Trophoblast cell (in vitro differentiated cells and primary cell): ENCODE measurements at regions not wholly inside any gene's neighbourhood (a gene's known extent, or its start where the extent isn't known, plus 50 kb on each side); places are given as distances from the start of the nearest gene placed in this dataset.

ENCODE experiments used
- DNase-seq, 2 donors: peaks; one replicate each; pipeline ENCODE4 v3.0.0-alpha.2; 2016
- H2AFZ ChIP-seq: 2 replicates; pipeline ENCODE4 v1.6.1; 2013; ENCODE audit warnings: low read length, moderate library complexity, mild to moderate bottlenecking; ENCODE audit not compliant: insufficient read depth, poor library complexity
- H2AK5ac ChIP-seq: 2 replicates; pipeline ENCODE4 v1.6.1; 2013; ENCODE audit warnings: mild to moderate bottlenecking, low read length
- H2BK120ac ChIP-seq: 2 replicates; pipeline ENCODE4 v1.6.1; 2013; ENCODE audit warnings: low read length, mild to moderate bottlenecking, moderate library complexity; ENCODE audit not compliant: insufficient read depth, poor library complexity
- H2BK12ac ChIP-seq: 2 replicates; pipeline ENCODE4 v1.6.1; 2013; ENCODE audit warnings: mild to moderate bottlenecking, low read length, moderate library complexity
- H2BK5ac ChIP-seq: 2 replicates; pipeline ENCODE4 v1.6.1; 2013; ENCODE audit warnings: low read length, low read depth, moderate library complexity, mild to moderate bottlenecking; ENCODE audit not compliant: poor library complexity
- H3K14ac ChIP-seq: 2 replicates; pipeline ENCODE4 v1.6.1; 2013; ENCODE audit warnings: mild to moderate bottlenecking, low read length
- H3K18ac ChIP-seq: 2 replicates; pipeline ENCODE4 v1.6.1; 2013; ENCODE audit warnings: mild to moderate bottlenecking, low read length
- H3K23ac ChIP-seq: 2 replicates; pipeline ENCODE4 v1.6.1; 2013; ENCODE audit warnings: low read length
- H3K27ac ChIP-seq: 2 replicates; pipeline ENCODE4 v1.5.1; 2013; ENCODE audit warnings: low read depth, mild to moderate bottlenecking, inconsistent platforms, low read length, moderate library complexity
- H3K27me3 ChIP-seq: 2 replicates; pipeline ENCODE4 v1.6.1; 2013; ENCODE audit warnings: inconsistent platforms, mild to moderate bottlenecking, low read length, moderate library complexity; ENCODE audit not compliant: insufficient read depth
- H3K36me3 ChIP-seq, 2 experiments: 1 replicate in 1 of 2; 2 replicates in 1 of 2; pipeline ENCODE4 v1.6.1; 2013; ENCODE audit warnings: low read length in 2 of 2, mild to moderate bottlenecking in 2 of 2, moderate library complexity in 1 of 2; ENCODE audit not compliant: insufficient read depth in 2 of 2, control insufficient read depth in 1 of 2
- H3K4ac ChIP-seq: 2 replicates; pipeline ENCODE4 v1.6.1; 2013; ENCODE audit warnings: low read depth, mild to moderate bottlenecking, low read length, moderate library complexity
- H3K4me1 ChIP-seq, 2 experiments: 1 replicate in 1 of 2; 2 replicates in 1 of 2; pipeline ENCODE4 v1.6.1; 2013; ENCODE audit warnings: low read length in 2 of 2, mild to moderate bottlenecking in 2 of 2, moderate library complexity in 1 of 2; ENCODE audit not compliant: insufficient read depth in 2 of 2, control insufficient read depth in 1 of 2
- H3K4me2 ChIP-seq: 2 replicates; pipeline ENCODE4 v1.6.1; 2013; ENCODE audit warnings: inconsistent platforms, mild to moderate bottlenecking, low read length, moderate library complexity
- H3K4me3 ChIP-seq: 2 replicates; pipeline ENCODE4 v1.5.1; 2013; ENCODE audit warnings: mild to moderate bottlenecking, low read depth, low read length, inconsistent platforms
- H3K79me1 ChIP-seq: one replicate; pipeline ENCODE4 v1.6.1; 2013; ENCODE audit warnings: low read length
- H3K79me2 ChIP-seq: 2 replicates; pipeline ENCODE4 v1.6.1; 2013; ENCODE audit warnings: low read length, mild to moderate bottlenecking; ENCODE audit not compliant: control insufficient read depth, insufficient read depth, poor library complexity
- H3K9ac ChIP-seq: 2 replicates; pipeline ENCODE4 v1.6.1; 2013; ENCODE audit warnings: mild to moderate bottlenecking, low read length
- H3K9me3 ChIP-seq: 2 replicates; pipeline ENCODE4 v1.6.1; 2013; ENCODE audit warnings: low read depth, mild to moderate bottlenecking, control low read depth, inconsistent platforms, low read length; ENCODE audit not compliant: insufficient read depth
- H4K12ac ChIP-seq: 2 replicates; pipeline ENCODE4 v1.6.1; 2013; ENCODE audit warnings: low read depth, mild to moderate bottlenecking, low read length, moderate library complexity
- H4K8ac ChIP-seq: 2 replicates; pipeline ENCODE4 v1.6.1; 2013; ENCODE audit warnings: low read depth, mild to moderate bottlenecking, low read length, moderate library complexity
- H4K91ac ChIP-seq: one replicate; pipeline ENCODE4 v1.6.1; 2013; ENCODE audit warnings: low read depth, mild to moderate bottlenecking, low read length, moderate library complexity
- WGBS: extraction: QIAGEN DNeasy Blood & Tissue Kit; methylation state at CpG from one replicate; pipeline ENCODE4 v1.1.7; 2013; ENCODE audit warnings: missing lambda C conversion rate; ENCODE audit not compliant: insufficient read length, insufficient coverage; ENCODE audit errors: extremely low coverage; 5-methylcytosine and 5-hydroxymethylcytosine counted together

DNA sequence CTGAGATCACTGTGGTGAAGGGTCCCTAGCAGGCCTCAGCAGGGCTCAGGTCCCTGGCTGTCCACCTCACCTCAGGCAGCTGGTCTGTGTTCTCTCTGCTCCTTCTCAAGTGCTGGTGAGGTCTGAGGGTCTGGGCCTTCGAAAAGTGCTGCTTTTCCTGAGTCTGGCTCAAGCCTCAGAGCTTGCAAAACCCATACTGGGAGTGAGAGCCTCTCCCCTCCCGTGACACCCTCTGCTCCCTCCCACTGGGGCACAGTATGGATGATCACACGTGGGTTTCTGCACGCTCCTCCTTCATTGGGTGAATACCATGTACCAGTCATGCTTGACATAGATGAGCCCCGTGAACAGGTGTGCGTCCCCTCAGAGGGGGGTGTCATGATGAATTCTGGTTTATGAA is 73.3 kb upstream of the WASF3 start:
- WGBS: no CpG with 5 or more reads among the region's 6 CpGs
- Histone ChIP-seq H2BK5ac (no peak overlapping the region), H3K27me3 (no peaks in the 10 kb centered on the region), H4K91ac (no peak overlapping the region), H3K9me3 (no peaks in the 10 kb centered on the region), H2BK12ac (no peak overlapping the region), H3K36me3 (no peaks in the 10 kb centered on the region), H3K4me1 (peaks cover 4 to 6% of the 10 kb centered on the region in 2 experiments), H3K4me3 (no peak overlapping the region), H3K18ac (no peak overlapping the region), H4K8ac (no peak overlapping the region), H3K14ac (peak overlapping the region; percentile 32), H2BK120ac (no peak overlapping the region), H3K4me2 (no peak overlapping the region), H2AK5ac (no peak overlapping the region), H3K23ac (no peak overlapping the region), H3K79me2 (no peaks in the 10 kb centered on the region), H3K79me1 (peaks cover 4% of the 10 kb centered on the region), H2AFZ (no peak overlapping the region), H3K27ac (no peak overlapping the region), H3K9ac (no peak overlapping the region), H3K4ac (no peak overlapping the region), H4K12ac (no peak overlapping the region)
- no peak for DNase-seq

DNA sequence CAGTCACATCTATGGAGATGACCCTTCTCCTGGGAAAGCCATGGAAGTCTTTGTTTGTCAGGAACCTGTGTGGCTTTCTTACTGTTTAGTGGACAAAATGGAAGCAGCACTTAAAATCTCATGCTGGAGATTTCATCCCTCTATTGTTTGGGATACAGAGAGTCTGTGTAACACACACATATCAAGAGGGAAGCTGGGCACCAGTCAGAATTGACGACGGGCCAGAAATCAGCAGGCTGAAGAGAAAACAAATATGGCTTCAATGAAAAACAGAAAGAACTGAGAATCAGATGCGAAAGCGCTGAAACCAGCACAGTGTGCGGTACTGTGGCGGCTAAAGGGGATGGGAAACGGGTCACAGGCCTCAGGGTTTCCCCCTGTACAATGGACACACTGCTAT is 72.2 kb upstream of the WASF3 start:
- no peak overlapping the region for H3K4me2 ChIP-seq
- H2BK12ac ChIP-seq: no peak overlapping the region
- H3K23ac ChIP-seq: no peak overlapping the region
- peaks cover 2% of the 10 kb centered on the region in 2 experiments for H3K4me1 ChIP-seq
- no peak overlapping the region for H2BK120ac ChIP-seq
- no peak overlapping the region for H3K4me3 ChIP-seq
- no peaks in the 10 kb centered on the region for H3K27me3 ChIP-seq
- no peak overlapping the region for H3K14ac ChIP-seq
- H3K9ac ChIP-seq: no peak overlapping the region
- H3K79me2 ChIP-seq: no peaks in the 10 kb centered on the region
- no peaks in the 10 kb centered on the region for H3K36me3 ChIP-seq
- no peak overlapping the region for H4K8ac ChIP-seq
- no peak overlapping the region for H3K27ac ChIP-seq
- peaks cover 2% of the 10 kb centered on the region for H3K79me1 ChIP-seq
- no peak overlapping the region for H2AK5ac ChIP-seq
- H3K18ac ChIP-seq: no peak overlapping the region
- WGBS: no CpG with 5 or more reads among the region's 7 CpGs
- H4K12ac ChIP-seq: no peak overlapping the region
- H2AFZ ChIP-seq: no peak overlapping the region
- H3K4ac ChIP-seq: no peak overlapping the region
- H4K91ac ChIP-seq: no peak overlapping the region
- H3K9me3 ChIP-seq: no peaks in the 10 kb centered on the region
- H2BK5ac ChIP-seq: no peak overlapping the region
- DNase-seq: no peak

DNA sequence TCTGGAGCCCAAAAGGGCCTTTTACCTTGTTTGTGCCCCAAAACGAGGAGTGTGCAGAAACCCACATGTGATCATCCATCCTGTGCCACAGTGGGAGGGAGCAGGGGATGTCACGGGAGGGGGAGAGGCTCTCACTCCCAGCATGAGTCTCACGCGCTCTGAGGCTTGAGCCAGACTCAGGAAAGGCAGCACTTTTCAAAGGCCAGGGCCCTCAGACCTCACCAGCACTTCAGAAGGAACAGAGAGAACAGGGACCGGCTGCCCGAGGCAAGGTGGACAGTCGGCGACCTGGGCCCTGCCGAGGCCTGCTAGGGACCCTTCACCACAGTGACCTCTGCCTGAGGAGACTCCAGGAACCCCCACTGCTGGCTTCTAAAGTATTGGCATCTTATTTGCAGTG is 71.7 kb upstream of the WASF3 start:
- WGBS: no CpG with 5 or more reads among the region's 9 CpGs
- no peaks in the 10 kb centered on the region for H3K79me2 ChIP-seq

DNA sequence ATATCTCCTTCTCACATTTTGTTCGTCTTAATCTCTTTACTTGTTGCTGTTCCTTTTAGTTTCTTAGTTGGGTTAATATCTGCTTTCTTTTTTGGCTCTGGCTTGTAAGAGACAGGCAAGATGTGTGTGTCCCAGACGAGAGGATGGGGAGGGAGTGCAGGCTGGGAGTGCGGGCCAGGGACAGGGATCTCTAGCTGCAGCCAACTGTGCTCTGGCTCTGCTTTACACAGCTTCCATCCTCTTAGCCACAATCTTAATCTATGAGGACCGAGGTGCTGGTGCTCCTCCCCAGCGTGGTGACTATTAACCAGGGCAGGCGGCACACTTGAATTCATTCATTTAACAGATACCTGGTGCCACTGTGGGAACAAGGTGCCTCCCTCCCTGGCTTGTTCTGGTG is 70.9 kb upstream of the WASF3 start:
- Histone ChIP-seq H3K4me2 (no peak overlapping the region), H3K79me2 (no peaks in the 10 kb centered on the region), H4K91ac (no peak overlapping the region), H4K12ac (no peak overlapping the region), H2AFZ (no peak overlapping the region), H3K4ac (no peak overlapping the region), H2BK120ac (no peak overlapping the region), H2AK5ac (no peak overlapping the region), H3K27ac (no peak overlapping the region), H3K4me3 (no peak overlapping the region), H3K18ac (no peak overlapping the region), H3K23ac (no peak overlapping the region), H2BK12ac (no peak overlapping the region), H4K8ac (no peak overlapping the region), H2BK5ac (no peak overlapping the region), H3K79me1 (no peaks in the 10 kb centered on the region), H3K27me3 (no peaks in the 10 kb centered on the region), H3K14ac (no peak overlapping the region), H3K4me1 (no peaks in the 10 kb centered on the region), H3K36me3 (no peaks in the 10 kb centered on the region), H3K9me3 (no peaks in the 10 kb centered on the region), H3K9ac (no peak overlapping the region)
- 100% methylated on average over 1 of the region's 6 CpGs for WGBS
- DNase-seq: no peak

More for the DNA sequence above, 71.7 kb upstream of the WASF3 start:
- no peak overlapping the region for H2AFZ ChIP-seq
- H2BK5ac ChIP-seq: no peak overlapping the region
- H3K4ac ChIP-seq: no peak overlapping the region
- no peak overlapping the region for H2BK12ac ChIP-seq
- H3K4me1 ChIP-seq: no peaks in the 10 kb centered on the region
- no peak for DNase-seq
- no peak overlapping the region for H4K91ac ChIP-seq
- no peak overlapping the region for H3K23ac ChIP-seq
- no peak overlapping the region for H3K27ac ChIP-seq
- no peaks in the 10 kb centered on the region for H3K27me3 ChIP-seq
- H3K9ac ChIP-seq: no peak overlapping the region
- H3K4me2 ChIP-seq: no peak overlapping the region
- no peak overlapping the region for H3K4me3 ChIP-seq
- no peaks in the 10 kb centered on the region for H3K79me1 ChIP-seq
- no peaks in the 10 kb centered on the region for H3K36me3 ChIP-seq
- H4K8ac ChIP-seq: no peak overlapping the region
- no peak overlapping the region for H2BK120ac ChIP-seq
- H3K9me3 ChIP-seq: no peaks in the 10 kb centered on the region
- H3K14ac ChIP-seq: no peak overlapping the region
- H2AK5ac ChIP-seq: no peak overlapping the region
- H3K18ac ChIP-seq: no peak overlapping the region
- H4K12ac ChIP-seq: no peak overlapping the region
